KMS-11 (cell line): ENCODE measurements at regions not wholly inside any gene's neighbourhood (a gene's known extent, or its start where the extent isn't known, plus 50 kb on each side); places are given as distances from the start of the nearest gene placed in this dataset.
"Not testable (repeated sequence)": the region's sequence is repeated elsewhere in the genome, so short reads cannot be mapped to it uniquely, and the experiment has no call there.

Experiments used
- H2AFZ ChIP-seq: fragments of 200-600 bp; sonication (generic); 2 replicates; pipeline ENCODE4 v1.6.1; 2016; ENCODE audit warnings: antibody characterized with exemption, mixed run types, low read depth
- H3K27ac ChIP-seq: fragments of 200-600 bp; sonication (generic); 2 replicates; pipeline ENCODE4 v1.6.1; 2016; ENCODE audit warnings: mild to moderate bottlenecking, mixed run types
- H3K27me3 ChIP-seq: fragments of 200-600 bp; sonication (generic); 2 replicates; pipeline ENCODE4 v1.6.1; 2017; ENCODE audit warnings: mild to moderate bottlenecking, low read depth, mixed run types, moderate library complexity; ENCODE audit not compliant: insufficient read depth
- H3K36me3 ChIP-seq: fragments of 200-600 bp; sonication (generic); 2 replicates; pipeline ENCODE4 v1.6.1; 2017; ENCODE audit warnings: mild to moderate bottlenecking, mixed run types; ENCODE audit not compliant: insufficient read depth
- H3K4me1 ChIP-seq: fragments of 200-600 bp; sonication (generic); 2 replicates; pipeline ENCODE4 v1.6.1; 2016; ENCODE audit warnings: mild to moderate bottlenecking, low read depth, mixed run types; ENCODE audit not compliant: poor library complexity, severe bottlenecking
- H3K4me2 ChIP-seq: fragments of 200-600 bp; sonication (generic); 2 replicates; pipeline ENCODE4 v1.7.0; 2016; ENCODE audit warnings: mild to moderate bottlenecking, mixed run types
- H3K4me3 ChIP-seq: fragments of 200-600 bp; sonication (generic); IDR thresholded peaks from 2 replicates; pipeline ENCODE4 v1.6.1; 2017; ENCODE audit warnings: low read depth, low read length, mixed read lengths; ENCODE audit not compliant: insufficient read depth
- H3K79me2 ChIP-seq: fragments of 200-600 bp; sonication (generic); 2 replicates; pipeline ENCODE4 v1.6.1; 2016; ENCODE audit warnings: low read depth, mixed run types; ENCODE audit not compliant: insufficient read depth
- H3K9ac ChIP-seq: fragments of 200-600 bp; sonication (generic); 2 replicates; pipeline ENCODE4 v1.6.1; 2016; ENCODE audit warnings: mild to moderate bottlenecking, mixed run types
- H4K20me1 ChIP-seq: fragments of 200-600 bp; sonication (generic); 2 replicates; pipeline ENCODE4 v1.6.1; 2016; ENCODE audit warnings: mild to moderate bottlenecking, mixed run types; ENCODE audit not compliant: insufficient read depth
- CTCF ChIP-seq: fragments of 200-600 bp; sonication (generic); conservative IDR thresholded peaks from 2 replicates; pipeline ENCODE4 v1.6.1; 2017; ENCODE audit warnings: low read depth, mild to moderate bottlenecking, antibody characterized with exemption, low read length, moderate library complexity, mixed read lengths

- H2AFZ ChIP-seq: no peak overlapping the region
- H3K4me1 ChIP-seq: no peaks in the 10 kb centered on the region
- H3K4me2 ChIP-seq: no peak overlapping the region
- H4K20me1 ChIP-seq: no peaks in the 10 kb centered on the region
- no peak overlapping the region for H3K27ac ChIP-seq
- no peak overlapping the region for H3K9ac ChIP-seq
- H3K79me2 ChIP-seq: no peaks in the 10 kb centered on the region
- no peaks in the 10 kb centered on the region for H3K27me3 ChIP-seq
- no peaks in the 10 kb centered on the region; the same call in 1 of the 2 replicates for H3K36me3 ChIP-seq
- H3K4me3 ChIP-seq: no peak overlapping the region
- TF ChIP-seq CTCF: no peak
These were observed 86.0 kb upstream of the KCTD7 start for GRCh38 chr7:66542528-66543269.

DNA sequence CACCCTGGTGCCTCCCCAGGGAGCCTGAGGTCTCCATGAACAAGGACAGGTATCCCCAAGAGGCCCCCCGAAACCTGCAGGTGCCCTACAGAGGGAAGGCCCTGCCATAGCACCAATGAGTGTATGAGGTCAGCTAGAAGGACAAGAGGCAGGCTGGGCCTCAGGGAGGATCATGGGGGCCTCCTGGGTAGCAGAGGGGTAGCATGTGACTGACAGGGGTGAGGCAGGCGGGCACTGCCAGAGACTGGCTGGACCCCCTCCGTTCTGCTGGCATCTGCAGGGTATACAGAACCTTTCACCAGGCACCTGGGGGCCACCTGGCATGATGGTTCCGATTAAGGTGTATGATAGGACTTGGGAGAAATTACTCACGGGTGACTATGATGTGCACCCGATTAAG, 79.2 kb upstream of the KCTD7 start:
- Histone ChIP-seq H3K27ac (no peak overlapping the region), H4K20me1 (no peaks in the 10 kb centered on the region), H3K27me3 (no peaks in the 10 kb centered on the region), H2AFZ (no peak overlapping the region), H3K4me2 (no peak overlapping the region), H3K36me3 (peaks cover 7% of the 10 kb centered on the region; the same call in 1 of the 2 replicates), H3K9ac (no peak overlapping the region), H3K4me3 (no peak overlapping the region), H3K4me1 (peaks cover 32% of the 10 kb centered on the region), H3K79me2 (no peaks in the 10 kb centered on the region)
- no peak for TF ChIP-seq CTCF

GRCh38 chr7:66553001-66553400, 75.7 kb upstream of the KCTD7 start:
- Histone ChIP-seq H3K4me2 (no peak overlapping the region), H4K20me1 (no peaks in the 10 kb centered on the region), H3K36me3 (peaks cover 7% of the 10 kb centered on the region; the same call in 1 of the 2 replicates), H3K9ac (no peak overlapping the region), H3K79me2 (no peaks in the 10 kb centered on the region), H3K27ac (no peak overlapping the region), H3K4me3 (no peak overlapping the region), H3K27me3 (no peaks in the 10 kb centered on the region), H2AFZ (no peak overlapping the region), H3K4me1 (peaks cover 32% of the 10 kb centered on the region)
- no peak for TF ChIP-seq CTCF

DNA sequence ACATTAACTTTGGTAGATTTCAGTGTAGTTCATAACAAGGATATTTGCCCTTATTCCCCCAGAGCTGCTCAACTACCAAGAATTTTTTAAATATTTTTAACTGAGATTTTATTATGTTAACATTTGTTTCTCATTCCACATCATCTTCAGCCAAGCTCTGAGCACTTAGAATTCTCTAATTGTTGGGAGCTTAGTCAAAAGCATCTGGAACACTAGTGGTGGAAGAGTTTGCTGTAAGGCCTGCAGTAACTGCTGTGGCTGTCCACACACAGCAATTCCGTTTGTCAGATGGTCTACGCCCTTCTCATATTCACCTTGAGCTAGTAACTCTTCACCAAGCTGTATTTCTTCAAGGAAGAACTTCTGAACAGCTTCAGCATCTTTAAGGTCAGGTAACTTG, 75.0 kb upstream of the KCTD7 start:
- H2AFZ ChIP-seq, H3K4me2 ChIP-seq, H3K36me3 ChIP-seq, H4K20me1 ChIP-seq, H3K4me3 ChIP-seq, H3K79me2 ChIP-seq, H3K9ac ChIP-seq, H3K27ac ChIP-seq, H3K27me3 ChIP-seq: not testable (repeated sequence)
- peaks cover 31% of the 10 kb centered on the region for H3K4me1 ChIP-seq

DNA sequence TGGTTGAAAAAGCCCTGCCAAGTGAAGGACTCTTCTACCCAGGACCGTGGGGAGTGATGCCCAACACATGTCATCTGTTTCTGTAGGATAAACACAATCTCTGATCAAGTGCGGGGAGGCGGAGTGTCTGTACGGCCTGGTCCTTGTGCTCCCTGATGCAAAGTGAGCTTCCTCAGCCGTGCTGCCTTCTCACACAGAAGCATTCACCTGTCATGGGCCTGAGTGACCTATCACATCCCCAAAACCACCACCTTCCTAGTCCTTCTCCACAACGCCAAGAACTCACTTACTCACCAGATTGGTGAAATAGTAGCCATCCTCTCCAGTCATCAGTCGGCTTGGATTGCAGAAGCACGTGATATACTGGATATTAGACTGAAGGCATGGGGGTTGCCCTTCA, 74.4 kb upstream of the KCTD7 start:
- not testable (repeated sequence) for H3K4me2 ChIP-seq, H3K27me3 ChIP-seq, H3K36me3 ChIP-seq, H3K79me2 ChIP-seq, H4K20me1 ChIP-seq, H3K4me3 ChIP-seq, H3K9ac ChIP-seq, H3K27ac ChIP-seq, H2AFZ ChIP-seq
- peaks cover 27% of the 10 kb centered on the region for H3K4me1 ChIP-seq

- not testable (repeated sequence) for H3K79me2 ChIP-seq, H3K36me3 ChIP-seq
These were observed 73.7 kb upstream of the KCTD7 start for GRCh38 chr7:66554842-66555430.

More at GRCh38 chr7:66554842-66555430, 73.7 kb upstream of the KCTD7 start:
- peaks cover 20% of the 10 kb centered on the region for H3K4me1 ChIP-seq
- not testable (repeated sequence) for H3K27me3 ChIP-seq, H3K4me2 ChIP-seq, H4K20me1 ChIP-seq, H3K9ac ChIP-seq, H3K27ac ChIP-seq, H3K4me3 ChIP-seq, H2AFZ ChIP-seq
